22Rv1 (cell line): ENCODE measurements at regions not wholly inside any gene's neighbourhood (a gene's known extent, or its start where the extent isn't known, plus 50 kb on each side); places are given as distances from the start of the nearest gene placed in this dataset.

Source experiments
- CTCF ChIP-seq: fragments of 450-650 bp; IDR thresholded peaks from 2 replicates; pipeline ENCODE4 v1.5.1; 2017; ENCODE audit warnings: mild to moderate bottlenecking
- ZFX ChIP-seq: fragments of 450-650 bp; IDR thresholded peaks from 2 replicates; pipeline ENCODE4 v1.6.1; 2017; ENCODE audit warnings: antibody characterized with exemption, borderline replicate concordance

DNA sequence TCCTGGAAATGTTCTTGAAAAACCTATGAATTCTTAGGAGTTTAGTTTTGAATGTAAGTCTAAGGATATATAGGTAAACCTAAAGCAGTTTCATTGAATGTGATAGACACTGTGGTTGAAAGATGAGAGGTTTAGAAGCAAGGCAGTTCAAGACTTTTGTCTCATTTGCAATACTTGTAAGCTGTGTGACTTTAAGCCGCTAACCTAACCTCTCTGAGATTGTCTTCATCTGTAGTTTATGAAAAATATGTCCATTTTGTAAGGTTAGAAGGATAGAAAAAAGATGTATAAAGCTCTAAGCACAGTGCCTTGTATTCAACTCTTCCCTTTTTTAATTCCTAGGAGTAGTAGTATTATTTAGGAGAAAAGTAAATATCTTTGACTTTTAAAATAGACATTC, 306.6 kb upstream of the ARRDC4 start:
- TF ChIP-seq CTCF (no peak), ZFX (no peak)
